WERI-Rb-1 (cell line): ENCODE measurements at regions not wholly inside any gene's neighbourhood (a gene's known extent, or its start where the extent isn't known, plus 50 kb on each side); places are given as distances from the start of the nearest gene placed in this dataset.
"Not testable (repeated sequence)": the region's sequence is repeated elsewhere in the genome, so short reads cannot be mapped to it uniquely, and the experiment has no call there.

Source experiments
- DNase-seq: peaks from one replicate; pipeline ENCODE4 v3.0.0-alpha.2; 2020
- H3K27ac ChIP-seq: fragments of 250-450 bp; sonication (Bioruptor Pico); 2 replicates; pipeline ENCODE4 v1.5.1; 2020; ENCODE audit warnings: mild to moderate bottlenecking, moderate library complexity
- H3K27me3 ChIP-seq: fragments of 250-450 bp; sonication (Bioruptor Pico); 2 replicates; pipeline ENCODE4 v1.5.1; 2021; ENCODE audit warnings: mild to moderate bottlenecking, low read depth, moderate library complexity; ENCODE audit not compliant: insufficient read depth, severe bottlenecking
- H3K36me3 ChIP-seq: fragments of 250-450 bp; sonication (Bioruptor Pico); 2 replicates; pipeline ENCODE4 v1.5.1; 2020; ENCODE audit warnings: mild to moderate bottlenecking, moderate library complexity
- H3K4me3 ChIP-seq: 2 replicates; pipeline ENCODE4 v1.5.1; 2011; ENCODE audit warnings: low read depth, mild to moderate bottlenecking, control low read depth, low read length
- H3K9me3 ChIP-seq: fragments of 250-450 bp; sonication (Bioruptor Pico); 2 replicates; pipeline ENCODE4 v1.5.1; 2021; ENCODE audit warnings: mild to moderate bottlenecking, moderate library complexity; ENCODE audit not compliant: severe bottlenecking
- CTCF ChIP-seq: IDR thresholded peaks from 2 replicates; pipeline ENCODE4 v1.5.1; 2011; ENCODE audit warnings: low read depth, mild to moderate bottlenecking, control low read depth, inconsistent platforms, low read length

- H3K9me3 ChIP-seq = peaks cover 2% of the 10 kb centered on the region
- no peak for DNase-seq
- no peak overlapping the region for H3K27ac ChIP-seq
- no peak overlapping the region for H3K4me3 ChIP-seq
- no peaks in the 10 kb centered on the region for H3K27me3 ChIP-seq
- TF ChIP-seq CTCF = no peak
- H3K36me3 ChIP-seq = no peaks in the 10 kb centered on the region
Measured at GRCh38 chr7:138313829-138314178, 146.3 kb upstream of the TRIM24 start.

- H3K27me3 ChIP-seq = no peaks in the 10 kb centered on the region
- TF ChIP-seq CTCF = no peak
- H3K36me3 ChIP-seq = no peaks in the 10 kb centered on the region
- H3K27ac ChIP-seq = no peak overlapping the region
- H3K4me3 ChIP-seq = no peak overlapping the region
- no peak for DNase-seq
- no peaks in the 10 kb centered on the region for H3K9me3 ChIP-seq
Measured at GRCh38 chr7:138316421-138317043, 143.5 kb upstream of the TRIM24 start.

GRCh38 chr7:138317044-138317596 lies 142.9 kb upstream of the TRIM24 start:
- no peak for DNase-seq
- no peak overlapping the region for H3K27ac ChIP-seq
- H3K9me3 ChIP-seq = no peaks in the 10 kb centered on the region
- H3K4me3 ChIP-seq = no peak overlapping the region
- H3K27me3 ChIP-seq = no peaks in the 10 kb centered on the region
- H3K36me3 ChIP-seq = no peaks in the 10 kb centered on the region
- no peak for TF ChIP-seq CTCF

- no peak for TF ChIP-seq CTCF
- Histone ChIP-seq H3K27me3 (no peaks in the 10 kb centered on the region), H3K9me3 (peaks cover 3% of the 10 kb centered on the region), H3K36me3 (no peaks in the 10 kb centered on the region), H3K4me3 (no peak overlapping the region), H3K27ac (no peak overlapping the region)
- no peak for DNase-seq
Measured at GRCh38 chr7:138324941-138325340, 135.1 kb upstream of the TRIM24 start.

- Histone ChIP-seq H3K27me3 (no peaks in the 10 kb centered on the region), H3K36me3 (no peaks in the 10 kb centered on the region), H3K4me3 (no peak overlapping the region), H3K9me3 (peaks cover 3% of the 10 kb centered on the region), H3K27ac (no peak overlapping the region)
- no peak for TF ChIP-seq CTCF
- no peak for DNase-seq
Measured at GRCh38 chr7:138325434-138325833, 134.6 kb upstream of the TRIM24 start.

GRCh38 chr7:138328215-138328614 lies 131.8 kb upstream of the TRIM24 start:
- no peak overlapping the region for H3K4me3 ChIP-seq
- H3K9me3 ChIP-seq = peaks cover 5% of the 10 kb centered on the region
- H3K27me3 ChIP-seq = no peaks in the 10 kb centered on the region
- no peaks in the 10 kb centered on the region for H3K36me3 ChIP-seq
- DNase-seq = no peak
- no peak for TF ChIP-seq CTCF
- H3K27ac ChIP-seq = no peak overlapping the region

GRCh38 chr7:138332850-138333249 lies 127.2 kb upstream of the TRIM24 start:
- not testable (repeated sequence) for H3K27ac ChIP-seq, DNase-seq, H3K4me3 ChIP-seq, H3K27me3 ChIP-seq, H3K36me3 ChIP-seq, H3K9me3 ChIP-seq
